IPS-NIHi11 (cell line): ENCODE measurements at regions not wholly inside any gene's neighbourhood (a gene's known extent, or its start where the extent isn't known, plus 50 kb on each side); places are given as distances from the start of the nearest gene placed in this dataset.
"Not testable (repeated sequence)": the region's sequence is repeated elsewhere in the genome, so short reads cannot be mapped to it uniquely, and the experiment has no call there.

ENCODE experiments used
- DNase-seq: peaks from one replicate; pipeline ENCODE4 v3.0.0; 2012; ENCODE audit warnings: mixed read lengths, low spot score

- DNase-seq: no peak
These were observed 156.8 kb upstream of the STS start for GRCh38 chrX:6990552-6991193.

GRCh38 chrX:6989858-6990257 is 157.7 kb upstream of the STS start:
- DNase-seq: no peak

GRCh38 chrX:6988694-6989093 is 158.8 kb upstream of the STS start:
- not testable (repeated sequence) for DNase-seq

GRCh38 chrX:6986915-6987314 is 160.6 kb upstream of the STS start:
- DNase-seq: no peak

GRCh38 chrX:6985537-6985936 is 162.0 kb upstream of the STS start:
- DNase-seq: no peak

- DNase-seq: no peak
These were observed 164.1 kb upstream of the STS start for GRCh38 chrX:6983207-6983955.

GRCh38 chrX:6981718-6982406 is 165.7 kb upstream of the STS start:
- DNase-seq: no peak

GRCh38 chrX:6980981-6981380 is 166.5 kb upstream of the STS start:
- DNase-seq: no peak

- DNase-seq: no peak
These were observed 179.3 kb upstream of the STS start for GRCh38 chrX:6968231-6968630.

GRCh38 chrX:6965729-6966128 is 181.8 kb upstream of the STS start:
- no peak for DNase-seq

- DNase-seq: no peak
These were observed 185.5 kb upstream of the STS start for GRCh38 chrX:6962006-6962355.

- DNase-seq: no peak
These were observed 186.1 kb upstream of the STS start for GRCh38 chrX:6961286-6962005.

- peak; percentile 25 for DNase-seq
These were observed 188.5 kb upstream of the STS start for GRCh38 chrX:6959006-6959405.

- no peak for DNase-seq
These were observed 192.7 kb upstream of the STS start for GRCh38 chrX:6954836-6955235.

- no peak for DNase-seq
These were observed 201.3 kb upstream of the STS start for GRCh38 chrX:6946168-6946567.

- no peak for DNase-seq
These were observed 206.5 kb upstream of the STS start for GRCh38 chrX:6941041-6941440.

- not testable (repeated sequence) for DNase-seq
These were observed 214.6 kb upstream of the STS start for GRCh38 chrX:6932942-6933341.

GRCh38 chrX:6930307-6930849 is 217.1 kb upstream of the STS start:
- DNase-seq: no peak

- DNase-seq: no peak
These were observed 223.0 kb upstream of the STS start for GRCh38 chrX:6924443-6925077.

- no peak for DNase-seq
These were observed 229.8 kb upstream of the STS start for GRCh38 chrX:6917666-6918065.

GRCh38 chrX:6910218-6910617 is 237.3 kb upstream of the STS start:
- DNase-seq: no peak

- DNase-seq: no peak
These were observed 238.1 kb upstream of the STS start for GRCh38 chrX:6909396-6909795.
